ENCODE measurements at regions not wholly inside any gene's neighbourhood (a gene's known extent, or its start where the extent isn't known, plus 50 kb on each side); places are given as distances from the start of the nearest gene placed in this dataset.

DNA sequence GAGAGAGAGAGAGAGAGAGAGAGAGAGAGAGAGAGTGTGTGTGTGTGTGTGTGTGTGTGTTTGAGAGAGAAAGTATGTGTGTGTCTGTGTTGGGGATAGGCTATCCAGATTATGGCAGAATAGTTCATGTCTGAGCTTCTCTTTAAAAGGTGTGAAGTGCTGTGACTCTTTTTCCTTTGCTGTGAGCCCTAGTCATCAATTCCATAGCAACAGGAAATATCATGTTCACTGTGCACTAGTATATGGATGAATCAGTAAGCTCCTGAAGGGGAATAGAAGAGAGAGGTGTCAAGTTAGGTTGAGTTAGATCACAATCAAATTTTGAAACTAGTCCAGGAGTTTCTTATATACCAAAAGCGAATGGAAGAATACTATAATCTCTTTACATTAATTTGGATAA is 318.7 kb downstream of the RFPL4B start:
- H3K4me1 ChIP-seq: no peaks in the 10 kb centered on the region
- no peak overlapping the region for H3K27ac ChIP-seq
- H3K9me3 ChIP-seq: no peaks in the 10 kb centered on the region
- no peak for DNase-seq
- H3K4me3 ChIP-seq: no peak overlapping the region
- TF ChIP-seq, protein P1, sequence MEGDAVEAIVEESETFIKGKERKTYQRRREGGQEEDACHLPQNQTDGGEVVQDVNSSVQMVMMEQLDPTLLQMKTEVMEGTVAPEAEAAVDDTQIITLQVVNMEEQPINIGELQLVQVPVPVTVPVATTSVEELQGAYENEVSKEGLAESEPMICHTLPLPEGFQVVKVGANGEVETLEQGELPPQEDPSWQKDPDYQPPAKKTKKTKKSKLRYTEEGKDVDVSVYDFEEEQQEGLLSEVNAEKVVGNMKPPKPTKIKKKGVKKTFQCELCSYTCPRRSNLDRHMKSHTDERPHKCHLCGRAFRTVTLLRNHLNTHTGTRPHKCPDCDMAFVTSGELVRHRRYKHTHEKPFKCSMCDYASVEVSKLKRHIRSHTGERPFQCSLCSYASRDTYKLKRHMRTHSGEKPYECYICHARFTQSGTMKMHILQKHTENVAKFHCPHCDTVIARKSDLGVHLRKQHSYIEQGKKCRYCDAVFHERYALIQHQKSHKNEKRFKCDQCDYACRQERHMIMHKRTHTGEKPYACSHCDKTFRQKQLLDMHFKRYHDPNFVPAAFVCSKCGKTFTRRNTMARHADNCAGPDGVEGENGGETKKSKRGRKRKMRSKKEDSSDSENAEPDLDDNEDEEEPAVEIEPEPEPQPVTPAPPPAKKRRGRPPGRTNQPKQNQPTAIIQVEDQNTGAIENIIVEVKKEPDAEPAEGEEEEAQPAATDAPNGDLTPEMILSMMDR (IDR thresholded peaks at IDR 0.05): no peak
- intact Hi-C loops (cut with DNase I): no loop called here
- H3K36me3 ChIP-seq: no peaks in the 10 kb centered on the region
- 88 to 95% methylated on average over 1 of the region's 1 CpG for WGBS, 2 donors
- H3K27me3 ChIP-seq: no peaks in the 10 kb centered on the region
- ATAC-seq: no peak

DNA sequence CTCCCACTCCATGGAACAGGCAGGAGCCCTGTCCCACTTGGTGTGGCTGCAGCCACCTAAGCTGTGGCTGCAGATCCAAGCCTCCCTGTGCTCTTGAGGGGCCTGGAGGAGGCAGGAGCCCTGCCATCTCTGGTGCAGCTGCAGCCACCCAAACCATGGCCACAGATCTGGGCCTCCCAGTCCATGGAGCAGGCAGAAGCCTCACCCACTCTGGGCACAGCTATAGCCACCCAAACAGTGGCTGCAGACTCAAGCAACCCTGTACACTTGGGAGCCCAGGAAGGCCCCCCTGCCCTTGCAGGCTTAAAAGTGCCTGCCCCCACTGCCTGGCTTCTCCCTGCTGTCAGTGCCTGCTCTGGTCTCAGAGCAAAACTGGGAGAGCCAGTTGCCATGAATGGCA is 320.3 kb downstream of the RFPL4B start:
- no peak overlapping the region for H3K4me3 ChIP-seq
- TF ChIP-seq, protein P1 (IDR thresholded peaks at IDR 0.05): no peak
- intact Hi-C loops (cut with DNase I): no loop called here
- no peak for ATAC-seq
- no peaks in the 10 kb centered on the region for H3K9me3 ChIP-seq
- H3K27me3 ChIP-seq: no peaks in the 10 kb centered on the region
- DNase-seq: no peak
- no peak overlapping the region for H3K27ac ChIP-seq
- H3K4me1 ChIP-seq: no peaks in the 10 kb centered on the region
- no peaks in the 10 kb centered on the region for H3K36me3 ChIP-seq

DNA sequence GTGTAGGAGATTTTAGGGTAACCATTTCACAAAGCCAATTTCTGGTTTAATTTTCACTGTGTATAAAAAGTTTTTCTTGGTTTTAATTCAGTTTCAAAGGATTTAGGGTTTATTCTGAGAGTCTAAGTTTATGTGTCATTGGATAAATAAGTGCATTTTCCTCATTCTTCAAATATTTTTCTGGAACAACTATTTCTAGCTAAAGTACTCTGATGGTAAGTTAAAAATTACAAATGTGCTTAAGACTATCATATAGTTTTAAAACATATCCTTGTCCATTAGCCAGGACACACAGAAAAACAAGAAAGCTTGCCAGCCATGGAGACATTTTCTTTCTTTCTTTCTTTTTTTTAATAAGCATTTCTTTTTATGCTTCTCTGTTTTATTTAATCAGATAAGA is 333.0 kb downstream of the RFPL4B start:
- Histone ChIP-seq H3K4me3 (no peak overlapping the region), H3K9me3 (peaks cover 0 to 9% (median 0%) of the 10 kb centered on the region in 11 donors), H3K27me3 (no peaks in the 10 kb centered on the region), H3K4me1 (no peaks in the 10 kb centered on the region), H3K36me3 (no peaks in the 10 kb centered on the region), H3K27ac (no peak overlapping the region)
- TF ChIP-seq, protein P1 (IDR thresholded peaks at IDR 0.05): no peak
- no peak for DNase-seq
- ATAC-seq: no peak
- intact Hi-C loops (cut with DNase I): no loop called here

DNA sequence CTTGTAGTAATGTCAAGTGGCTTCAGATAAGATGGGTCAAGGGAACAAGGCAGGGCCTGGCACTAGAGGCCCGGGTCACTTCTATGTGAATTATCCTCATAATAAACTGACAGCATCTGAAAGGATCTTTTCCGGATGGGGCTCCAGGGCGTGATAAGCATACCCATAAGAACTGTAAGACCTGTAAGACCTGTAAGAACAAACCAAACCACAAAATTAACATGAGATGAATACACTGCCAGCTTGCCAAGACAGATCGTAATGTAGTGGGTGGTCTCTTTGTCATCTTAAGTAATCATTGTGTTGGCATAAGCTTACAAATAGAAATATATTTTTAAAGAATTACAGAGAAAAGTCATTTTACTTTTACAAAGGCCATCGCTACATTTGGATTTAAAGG is 334.9 kb downstream of the RFPL4B start:
- intact Hi-C loops (cut with DNase I): no loop called here
- no peaks in the 10 kb centered on the region for H3K36me3 ChIP-seq
- no peaks in the 10 kb centered on the region for H3K9me3 ChIP-seq
- 84 to 88% methylated on average over 5 of the region's 5 CpGs for WGBS, 2 donors
- H3K27ac ChIP-seq: no peak overlapping the region
- H3K27me3 ChIP-seq: no peaks in the 10 kb centered on the region
- no peaks in the 10 kb centered on the region for H3K4me1 ChIP-seq
- DNase-seq (no peak), ATAC-seq (no peak)
- TF ChIP-seq, protein P1 (IDR thresholded peaks at IDR 0.05): no peak
- H3K4me3 ChIP-seq: no peak overlapping the region

DNA sequence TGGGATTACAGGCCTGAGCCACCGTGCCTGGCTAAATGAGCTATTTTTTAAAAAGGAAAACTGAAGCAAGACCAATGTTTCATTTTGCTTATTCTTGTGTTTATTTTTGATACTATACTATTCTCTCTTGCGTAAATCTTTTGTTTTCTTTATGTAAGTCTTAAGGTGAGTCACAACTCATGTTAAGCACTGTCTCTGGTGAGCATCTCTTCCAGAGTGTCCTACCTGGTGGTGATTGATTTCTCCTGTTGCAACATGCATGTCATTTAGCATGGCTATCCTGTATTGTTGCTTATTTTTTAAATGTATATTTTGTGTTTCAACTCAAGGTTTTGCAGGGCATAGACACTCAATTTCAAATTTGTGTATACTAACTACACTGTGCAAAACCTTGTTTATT is 336.0 kb downstream of the RFPL4B start:
- Histone ChIP-seq H3K36me3 (no peaks in the 10 kb centered on the region), H3K27me3 (no peaks in the 10 kb centered on the region), H3K9me3 (no peaks in the 10 kb centered on the region), H3K4me1 (no peaks in the 10 kb centered on the region), H3K4me3 (no peak overlapping the region), H3K27ac (no peak overlapping the region)
- no peak for ATAC-seq
- intact Hi-C loops (cut with DNase I): no loop called here
- DNase-seq: no peak
- TF ChIP-seq, protein P1 (IDR thresholded peaks at IDR 0.05): no peak
- WGBS, 2 donors: 97 to 99% methylated on average over 2 of the region's 2 CpGs
